Right lobe of liver (tissue), 6 donors: ENCODE measurements at regions not wholly inside any gene's neighbourhood (a gene's known extent, or its start where the extent isn't known, plus 50 kb on each side); places are given as distances from the start of the nearest gene placed in this dataset.
A peak's percentile ranks its signal among the peaks of the same experiment; 100 is the strongest.

ENCODE experiments used
- ATAC-seq, 4 donors: fragments of 200-7000 bp; cut with Tn5 transposase; one replicate each; pipeline ENCODE4 v1.9.1; 2020; ENCODE audit warnings: mild to moderate bottlenecking in 4 of 4, moderate library complexity in 4 of 4
- DNase-seq, 3 donors: peaks; one replicate each; pipeline ENCODE4 v3.0.0-alpha.2; 2020
- H3K27ac ChIP-seq, 3 donors: fragments of 200-600 bp; one replicate each; pipeline ENCODE4 v1.8.0; 2022
- H3K27me3 ChIP-seq, 2 donors: fragments of 200-600 bp; one replicate each; pipeline ENCODE4 v1.8.0; 2022
- H3K36me3 ChIP-seq, 4 donors: fragments of 200-600 bp; sonication (generic) in 1 of 4; one replicate each; pipeline versions ENCODE4 v1.5.1 to v1.8.0; 2017 to 2022; ENCODE audit warnings: control low read depth in 1 of 4
- H3K4me1 ChIP-seq, 4 donors: fragments of 200-600 bp; sonication (generic) in 1 of 4; one replicate each; pipeline versions ENCODE4 v1.5.1 to v1.8.0; 2017 to 2022; ENCODE audit warnings: control low read depth in 1 of 4
- H3K4me3 ChIP-seq, 3 donors: fragments of 200-600 bp; one replicate each; pipeline ENCODE4 v1.8.0; 2022
- H3K9me3 ChIP-seq, 4 donors: fragments of 200-600 bp; sonication (generic) in 1 of 4; one replicate each; pipeline versions ENCODE4 v1.5.1 to v1.8.0; 2017 to 2022; ENCODE audit warnings: control low read depth in 1 of 4
- CTCF ChIP-seq, 4 donors: fragments of 200-600 bp in 3 of 4; fragments of 450-650 bp in 1 of 4; IDR thresholded peaks; one replicate each; pipeline versions ENCODE4 v1.5.1 to v1.8.0; 2016 to 2022; ENCODE audit warnings: antibody characterized with exemption in 4 of 4, mild to moderate bottlenecking in 2 of 4
- POLR2A ChIP-seq: fragments of 450-650 bp; IDR thresholded peaks from one replicate; pipeline ENCODE4 v1.6.1; 2017; ENCODE audit warnings: antibody characterized with exemption, mild to moderate bottlenecking
- WGBS: methylation state at CpG from one replicate; pipeline ENCODE4 v1.1.6; 2018; ENCODE audit warnings: low coverage, low lambda C conversion rate; ENCODE audit not compliant: insufficient coverage; ENCODE audit errors: missing lambda C conversion rate; 5-methylcytosine and 5-hydroxymethylcytosine counted together
- intact Hi-C, 2 donors: fragments of 100-400 bp; cut with DNase I; formaldehyde crosslinking; loops; one replicate each; pipeline versions ENCODE4 v1.11.2 to v1.14.1; 2022
- donor health status: DM: no; HTN: yes; CAD: no.
- donor health status: DM: no; HTN: no; CAD: no.
- donor health status: DM: no; HTN: no; CAD: no.
- donor health status: DM: no; HTN: yes; CAD: no.
- donor health status: DM: no; HTN: yes; CAD: no.

DNA sequence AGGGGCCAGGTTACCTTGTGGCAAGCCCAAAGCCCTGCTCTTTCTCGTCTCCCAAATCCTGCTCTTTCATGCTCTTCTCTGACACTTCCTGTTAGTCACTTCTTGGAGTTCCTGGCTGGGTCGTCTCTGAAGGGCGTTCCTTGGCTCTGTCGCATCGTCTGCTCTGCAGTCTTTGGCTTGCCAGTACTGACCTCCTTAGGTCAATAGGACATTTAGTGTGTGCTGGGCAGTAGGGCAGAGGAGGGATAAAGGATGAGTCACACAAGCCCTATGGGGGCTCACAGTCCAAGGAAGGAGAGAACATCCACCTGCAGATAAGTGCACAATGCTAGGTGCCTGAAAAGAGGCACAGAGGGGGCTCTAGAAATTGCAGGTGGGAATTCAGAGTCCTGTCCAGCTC is 87.5 kb downstream of the FAM43A start:
- intact Hi-C loops = no loop called here
- H3K27me3 ChIP-seq = no peaks in the 10 kb centered on the region
- peak in 2 of 4 donors; percentile 29 to 36 for ATAC-seq
- WGBS = 40% methylated on average over 4 of the region's 5 CpGs
- peak in 1 of 3 donors; percentile 44 for DNase-seq
- H3K9me3 ChIP-seq = no peaks in the 10 kb centered on the region
- H3K27ac ChIP-seq = no peak overlapping the region
- H3K4me3 ChIP-seq = no peak overlapping the region
- H3K36me3 ChIP-seq = no peaks in the 10 kb centered on the region
- peaks cover 0 to 6% (median 0%) of the 10 kb centered on the region in 4 donors for H3K4me1 ChIP-seq
- TF ChIP-seq CTCF (IDR thresholded peaks at IDR 0.05) (no peak), POLR2A (no peak)

DNA sequence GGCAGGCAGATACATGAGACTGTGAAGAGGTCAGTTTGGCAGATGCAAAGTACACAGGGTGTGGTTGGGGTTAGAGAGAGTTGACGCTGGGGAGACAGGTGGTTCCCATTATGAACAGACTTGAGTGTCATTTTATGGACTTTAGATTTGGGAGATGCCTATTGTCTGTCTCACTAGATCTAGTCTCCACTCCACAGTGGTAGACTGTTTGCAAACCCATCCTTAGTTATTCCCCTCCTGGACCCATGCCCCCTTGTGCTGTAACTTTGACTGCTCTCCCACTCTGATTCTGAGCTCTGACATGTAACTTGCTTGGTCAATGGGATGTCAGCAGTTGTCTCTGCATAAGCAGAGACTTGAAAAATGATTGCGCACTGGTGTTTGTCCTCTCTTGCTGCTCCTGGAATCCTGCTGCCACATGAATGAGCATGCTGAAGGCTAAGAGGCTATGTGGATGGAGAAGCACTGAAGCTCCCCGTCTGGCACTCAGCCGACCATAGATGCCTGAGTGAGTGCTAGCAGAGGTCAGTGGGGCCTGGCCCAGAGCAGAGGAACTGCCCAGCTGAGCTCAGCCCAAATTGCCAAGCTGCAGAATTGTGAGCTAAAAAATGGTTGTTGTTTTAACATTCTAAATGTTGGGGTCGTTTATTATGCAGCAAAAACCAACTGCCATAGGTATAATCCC is 88.2 kb downstream of the FAM43A start:
- Histone ChIP-seq H3K36me3 (no peaks in the 10 kb centered on the region), H3K27ac (no peak overlapping the region), H3K4me3 (no peak overlapping the region), H3K9me3 (no peaks in the 10 kb centered on the region), H3K27me3 (no peaks in the 10 kb centered on the region), H3K4me1 (peaks cover 0 to 6% (median 0%) of the 10 kb centered on the region in 4 donors)
- TF ChIP-seq CTCF (IDR thresholded peaks at IDR 0.05) = no peak
- TF ChIP-seq POLR2A = no peak
- no peak for ATAC-seq
- peak in 1 of 3 donors; percentile 3 for DNase-seq
- 32% methylated on average over 4 of the region's 5 CpGs for WGBS
- intact Hi-C loops = no loop called here

GRCh38 chr3:194775266-194775665 is 89.6 kb downstream of the FAM43A start:
- H3K4me3 ChIP-seq = no peak overlapping the region
- no peak overlapping the region for H3K27ac ChIP-seq
- no peak for ATAC-seq
- H3K36me3 ChIP-seq = no peaks in the 10 kb centered on the region
- H3K27me3 ChIP-seq = no peaks in the 10 kb centered on the region
- H3K9me3 ChIP-seq = no peaks in the 10 kb centered on the region
- no peak for DNase-seq
- 31% methylated on average over 3 of the region's 3 CpGs for WGBS
- no peaks in the 10 kb centered on the region for H3K4me1 ChIP-seq
- TF ChIP-seq POLR2A (no peak), CTCF (IDR thresholded peaks at IDR 0.05) (no peak)
- intact Hi-C loops = no loop called here

GRCh38 chr3:194775731-194776130 is 90.0 kb downstream of the FAM43A start:
- intact Hi-C loops = no loop called here
- Histone ChIP-seq H3K27ac (no peak overlapping the region), H3K4me1 (no peaks in the 10 kb centered on the region), H3K4me3 (no peak overlapping the region), H3K27me3 (no peaks in the 10 kb centered on the region), H3K9me3 (no peaks in the 10 kb centered on the region), H3K36me3 (no peaks in the 10 kb centered on the region)
- no peak for DNase-seq
- 68% methylated on average over 3 of the region's 3 CpGs for WGBS
- TF ChIP-seq POLR2A (no peak), CTCF (IDR thresholded peaks at IDR 0.05) (no peak)
- no peak for ATAC-seq
